ENCODE measurements at regions not wholly inside any gene's neighbourhood (a gene's known extent, or its start where the extent isn't known, plus 50 kb on each side); places are given as distances from the start of the nearest gene placed in this dataset.

- Histone ChIP-seq H3K4me1 (no peaks in the 10 kb centered on the region), H3K27me3 (no peaks in the 10 kb centered on the region), H3K36me3 (no peaks in the 10 kb centered on the region), H3K9me3 (peaks cover 0 to 24% of the 10 kb centered on the region in 2 donors), H3K4me3 (no peak overlapping the region), H3K27ac (no peak overlapping the region)
- no peak for DNase-seq
- ATAC-seq = no peak
- intact Hi-C loops (cut with DNase I) = no loop called here
- TF ChIP-seq CTCF (IDR thresholded peaks at IDR 0.05) = no peak
These were observed 202.1 kb downstream of the TMEM26 start for GRCh38 chr10:61251089-61251488.

- Histone ChIP-seq H3K36me3 (no peaks in the 10 kb centered on the region), H3K4me3 (no peak overlapping the region), H3K27ac (no peak overlapping the region), H3K9me3 (peaks cover 0 to 19% of the 10 kb centered on the region in 2 donors), H3K27me3 (no peaks in the 10 kb centered on the region), H3K4me1 (no peaks in the 10 kb centered on the region)
- ATAC-seq (no peak), DNase-seq (no peak)
- intact Hi-C loops (cut with DNase I) = no loop called here
- no peak for TF ChIP-seq CTCF (IDR thresholded peaks at IDR 0.05)
These were observed 203.1 kb downstream of the TMEM26 start for GRCh38 chr10:61250131-61250530.

DNA sequence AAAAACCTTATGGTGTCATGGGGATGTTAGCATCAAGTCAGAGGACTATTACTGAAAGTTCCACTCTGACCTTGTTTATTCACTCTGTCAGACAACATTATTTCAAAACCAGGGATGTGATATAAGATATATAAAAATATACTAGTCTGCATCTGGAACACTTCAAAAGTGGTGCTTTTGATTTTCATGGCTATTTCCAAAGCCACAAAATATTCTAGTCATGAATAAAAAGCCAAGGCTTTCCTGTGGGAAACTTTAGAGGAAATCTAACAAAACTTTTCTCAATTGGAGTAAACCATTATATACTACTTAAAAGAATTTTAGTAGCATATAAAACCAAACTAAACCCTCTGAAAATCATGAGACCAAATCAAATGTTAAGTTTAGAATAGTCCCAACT, 205.2 kb downstream of the TMEM26 start:
- H3K36me3 ChIP-seq = no peaks in the 10 kb centered on the region
- H3K9me3 ChIP-seq = peaks cover 0 to 5% of the 10 kb centered on the region in 2 donors
- no peak for TF ChIP-seq CTCF (IDR thresholded peaks at IDR 0.05)
- H3K4me3 ChIP-seq = no peak overlapping the region
- intact Hi-C loops (cut with DNase I) = no loop called here
- no peaks in the 10 kb centered on the region for H3K27me3 ChIP-seq
- no peak for DNase-seq
- no peaks in the 10 kb centered on the region for H3K4me1 ChIP-seq
- no peak for ATAC-seq
- no peak overlapping the region for H3K27ac ChIP-seq

- Histone ChIP-seq H3K9me3 (no peaks in the 10 kb centered on the region), H3K4me3 (no peak overlapping the region), H3K36me3 (no peaks in the 10 kb centered on the region), H3K27ac (no peak overlapping the region), H3K4me1 (no peaks in the 10 kb centered on the region), H3K27me3 (no peaks in the 10 kb centered on the region)
- intact Hi-C loops (cut with DNase I) = no loop called here
- TF ChIP-seq CTCF (IDR thresholded peaks at IDR 0.05) = no peak
- DNase-seq (no peak), ATAC-seq (no peak)
These were observed 208.9 kb downstream of the TMEM26 start for GRCh38 chr10:61244261-61244775.

DNA sequence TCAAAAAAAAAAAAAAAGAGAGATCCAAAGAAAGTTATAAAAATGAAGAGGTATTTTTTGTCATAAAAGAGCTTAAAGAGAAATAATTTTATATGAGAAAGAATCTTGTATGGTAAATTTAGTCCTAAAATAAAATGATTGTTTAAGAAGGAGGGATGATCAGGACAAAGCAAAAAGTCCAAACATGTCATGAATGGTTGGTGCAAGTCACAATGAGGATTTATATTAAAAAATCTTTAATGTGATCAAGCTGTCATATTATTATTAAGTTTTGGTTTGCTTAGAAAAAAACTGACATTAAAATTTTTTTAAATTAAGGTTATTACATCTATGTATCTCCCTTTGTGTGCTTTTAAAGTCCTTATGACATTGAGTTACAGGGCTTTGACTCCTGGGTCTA, 220.4 kb downstream of the TMEM26 start:
- Histone ChIP-seq H3K27me3 (no peaks in the 10 kb centered on the region), H3K4me1 (no peaks in the 10 kb centered on the region), H3K9me3 (peaks cover 0 to 9% of the 10 kb centered on the region in 2 donors), H3K36me3 (no peaks in the 10 kb centered on the region), H3K4me3 (no peak overlapping the region), H3K27ac (no peak overlapping the region)
- intact Hi-C loops (cut with DNase I) = no loop called here
- DNase-seq (no peak), ATAC-seq (no peak)
- no peak for TF ChIP-seq CTCF (IDR thresholded peaks at IDR 0.05)

All from left lung (tissue), 4 donors.